Astrocyte (in vitro differentiated cells and primary cell): ENCODE measurements at regions not wholly inside any gene's neighbourhood (a gene's known extent, or its start where the extent isn't known, plus 50 kb on each side); places are given as distances from the start of the nearest gene placed in this dataset.
A peak's percentile ranks its signal among the peaks of the same experiment; 100 is the strongest.

Experiments used
- DNase-seq: peaks from one replicate; pipeline ENCODE4 v3.0.0-alpha.2; 2010; ENCODE audit warnings: low read depth
- FAIRE-seq: peaks from 2 replicates; lab custom pipeline; 2011; peaks lifted over from hg19 to GRCh38; lab: Jason Lieb, UNC
- H2AFZ ChIP-seq: 2 replicates; pipeline ENCODE4 v1.6.0; 2012; ENCODE audit warnings: low read depth, low read length, inconsistent platforms
- H3K27ac ChIP-seq: 2 replicates; pipeline ENCODE4 v1.5.1; 2011; ENCODE audit warnings: low read depth, low read length, inconsistent platforms
- H3K27me3 ChIP-seq: 2 replicates; pipeline ENCODE4 v1.6.0; 2011; ENCODE audit warnings: low read length, inconsistent platforms; ENCODE audit not compliant: insufficient read depth
- H3K36me3 ChIP-seq: 2 replicates; pipeline ENCODE4 v1.5.1; 2011; ENCODE audit warnings: low read length, inconsistent platforms; ENCODE audit not compliant: insufficient read depth
- H3K4me1 ChIP-seq: 2 replicates; pipeline ENCODE4 v1.5.1; 2011; ENCODE audit warnings: low read length, inconsistent platforms; ENCODE audit not compliant: insufficient read depth
- H3K4me2 ChIP-seq: 2 replicates; pipeline ENCODE4 v1.6.0; 2012; ENCODE audit warnings: low read length, inconsistent platforms
- H3K4me3 ChIP-seq: 2 replicates; pipeline ENCODE4 v1.5.1; 2011; ENCODE audit warnings: low read depth, mild to moderate bottlenecking, low read length, inconsistent platforms; ENCODE audit not compliant: insufficient read depth
- H3K79me2 ChIP-seq: 2 replicates; pipeline ENCODE4 v1.6.0; 2012; ENCODE audit warnings: mild to moderate bottlenecking, low read length, inconsistent platforms; ENCODE audit not compliant: insufficient read depth
- H3K9ac ChIP-seq: 2 replicates; pipeline ENCODE4 v1.6.0; 2012; ENCODE audit warnings: mild to moderate bottlenecking, low read length, inconsistent platforms
- H3K9me3 ChIP-seq: 2 replicates; pipeline ENCODE4 v1.5.1; 2012; ENCODE audit warnings: low read depth, mild to moderate bottlenecking, low read length, inconsistent platforms; ENCODE audit not compliant: insufficient read depth
- H4K20me1 ChIP-seq: 2 replicates; pipeline ENCODE4 v1.6.0; 2012; ENCODE audit warnings: low read length, inconsistent platforms; ENCODE audit not compliant: insufficient read depth
- H3K27ac Mint-ChIP-seq: one replicate; pipeline ENCODE4 v1.8.0; 2021; ENCODE audit warnings: mild to moderate bottlenecking, mixed read lengths; ENCODE audit not compliant: unreplicated experiment
- H3K27me3 Mint-ChIP-seq: one replicate; pipeline ENCODE4 v1.8.0; 2021; ENCODE audit warnings: low read depth, mixed read lengths; ENCODE audit not compliant: unreplicated experiment
- H3K36me3 Mint-ChIP-seq: one replicate; pipeline ENCODE4 v1.8.0; 2021; ENCODE audit warnings: low read depth, mixed read lengths; ENCODE audit not compliant: unreplicated experiment
- H3K4me1 Mint-ChIP-seq: one replicate; pipeline ENCODE4 v1.8.0; 2021; ENCODE audit warnings: low read depth, mixed read lengths; ENCODE audit not compliant: unreplicated experiment
- H3K4me3 Mint-ChIP-seq: one replicate; pipeline ENCODE4 v1.8.0; 2021; ENCODE audit warnings: mild to moderate bottlenecking, moderate library complexity, mixed read lengths; ENCODE audit not compliant: unreplicated experiment
- H3K9me3 Mint-ChIP-seq: one replicate; pipeline ENCODE4 v1.8.0; 2021; ENCODE audit warnings: mild to moderate bottlenecking, mixed read lengths; ENCODE audit not compliant: unreplicated experiment
- CTCF ChIP-seq: IDR thresholded peaks from 2 replicates; pipeline ENCODE4 v1.5.1; 2011; ENCODE audit warnings: low read depth, mild to moderate bottlenecking, inconsistent platforms, low read length, moderate library complexity; ENCODE audit not compliant: insufficient read depth
- EZH2 ChIP-seq: IDR thresholded peaks from 2 replicates; pipeline ENCODE4 v1.6.1; 2012; ENCODE audit warnings: mild to moderate bottlenecking, low read length, inconsistent platforms; ENCODE audit not compliant: insufficient read depth

- Histone ChIP-seq H3K36me3 (no peaks in the 10 kb centered on the region), H3K27me3 (no peaks in the 10 kb centered on the region), H3K79me2 (no peaks in the 10 kb centered on the region), H3K4me3 (no peak overlapping the region), H3K27ac (no peak overlapping the region), H3K4me1 (no peaks in the 10 kb centered on the region), H4K20me1 (no peaks in the 10 kb centered on the region), H3K9ac (no peak overlapping the region), H3K9me3 (no peaks in the 10 kb centered on the region), H2AFZ (no peak overlapping the region), H3K4me2 (no peak overlapping the region)
- peak; percentile 69 for DNase-seq
- Mint-ChIP-seq H3K27me3 (no peaks in the 10 kb centered on the region), H3K4me3 (no peak overlapping the region), H3K27ac (no peak overlapping the region), H3K36me3 (no peaks in the 10 kb centered on the region), H3K9me3 (no peaks in the 10 kb centered on the region), H3K4me1 (no peaks in the 10 kb centered on the region)
- FAIRE-seq = no peak
- TF ChIP-seq EZH2 (no peak), CTCF (no peak)
Observed at GRCh38 chrX:46268412-46268811, 276.8 kb downstream of the ZNF674 start.

GRCh38 chrX:46263494-46263893, 281.7 kb downstream of the ZNF674 start:
- Histone ChIP-seq H3K9ac (no peak overlapping the region), H3K27me3 (no peaks in the 10 kb centered on the region), H3K79me2 (no peaks in the 10 kb centered on the region), H3K36me3 (no peaks in the 10 kb centered on the region), H3K4me1 (no peaks in the 10 kb centered on the region), H2AFZ (no peak overlapping the region), H3K4me2 (no peak overlapping the region), H3K9me3 (no peaks in the 10 kb centered on the region), H4K20me1 (no peaks in the 10 kb centered on the region), H3K27ac (no peak overlapping the region), H3K4me3 (no peak overlapping the region)
- no peak for DNase-seq
- H3K27me3 Mint-ChIP-seq = no peaks in the 10 kb centered on the region
- peaks cover 3% of the 10 kb centered on the region for H3K4me1 Mint-ChIP-seq
- H3K36me3 Mint-ChIP-seq = no peaks in the 10 kb centered on the region
- H3K4me3 Mint-ChIP-seq = no peak overlapping the region
- peak; percentile 41 for FAIRE-seq
- peaks cover 2% of the 10 kb centered on the region for H3K9me3 Mint-ChIP-seq
- no peak for TF ChIP-seq CTCF
- no peak overlapping the region for H3K27ac Mint-ChIP-seq

GRCh38 chrX:46262304-46262703, 282.9 kb downstream of the ZNF674 start:
- Histone ChIP-seq H3K4me1 (no peaks in the 10 kb centered on the region), H3K4me3 (no peak overlapping the region), H4K20me1 (no peaks in the 10 kb centered on the region), H3K9me3 (no peaks in the 10 kb centered on the region), H3K27me3 (no peaks in the 10 kb centered on the region), H3K4me2 (no peak overlapping the region), H3K36me3 (no peaks in the 10 kb centered on the region), H3K27ac (no peak overlapping the region), H2AFZ (no peak overlapping the region), H3K79me2 (no peaks in the 10 kb centered on the region), H3K9ac (no peak overlapping the region)
- TF ChIP-seq CTCF = no peak
- TF ChIP-seq EZH2 = no peak
- Mint-ChIP-seq H3K27me3 (no peaks in the 10 kb centered on the region), H3K27ac (no peak overlapping the region), H3K36me3 (no peaks in the 10 kb centered on the region), H3K9me3 (peaks cover 2% of the 10 kb centered on the region), H3K4me1 (peaks cover 3% of the 10 kb centered on the region), H3K4me3 (no peak overlapping the region)
- no peak for FAIRE-seq
- no peak for DNase-seq
